ENCODE measurements at regions not wholly inside any gene's neighbourhood (a gene's known extent, or its start where the extent isn't known, plus 50 kb on each side); places are given as distances from the start of the nearest gene placed in this dataset.
"Not testable (repeated sequence)": the region's sequence is repeated elsewhere in the genome, so short reads cannot be mapped to it uniquely, and the experiment has no call there.

GRCh38 chr6:86730772-86731171 lies 206.6 kb upstream of the HTR1E start:
- TF ChIP-seq CTCF (IDR thresholded peaks at IDR 0.05); ZFX (IDR thresholded peaks at IDR 0.05; ENCODE audit: borderline replicate concordance): not testable (repeated sequence)

All from 22Rv1 (cell line).